Omental fat pad (tissue), 3 donors: ENCODE measurements at regions not wholly inside any gene's neighbourhood (a gene's known extent, or its start where the extent isn't known, plus 50 kb on each side); places are given as distances from the start of the nearest gene placed in this dataset.

Experiments
- ATAC-seq: fragments of 150-250 bp; one replicate; pipeline ENCODE4 v1.9.1; 2016; ENCODE audit warnings: mild to moderate bottlenecking, moderate library complexity; ENCODE audit not compliant: low FRiP score
- DNase-seq: peaks from one replicate; pipeline ENCODE4 v3.0.0-alpha.2; 2019; ENCODE audit warnings: low spot score
- CTCF ChIP-seq, 3 donors: fragments of 450-650 bp; IDR thresholded peaks; one replicate each; pipeline ENCODE4 v1.5.1; 2016 to 2017; ENCODE audit warnings: antibody characterized with exemption in 3 of 3, mild to moderate bottlenecking in 3 of 3, moderate library complexity in 2 of 3

DNA sequence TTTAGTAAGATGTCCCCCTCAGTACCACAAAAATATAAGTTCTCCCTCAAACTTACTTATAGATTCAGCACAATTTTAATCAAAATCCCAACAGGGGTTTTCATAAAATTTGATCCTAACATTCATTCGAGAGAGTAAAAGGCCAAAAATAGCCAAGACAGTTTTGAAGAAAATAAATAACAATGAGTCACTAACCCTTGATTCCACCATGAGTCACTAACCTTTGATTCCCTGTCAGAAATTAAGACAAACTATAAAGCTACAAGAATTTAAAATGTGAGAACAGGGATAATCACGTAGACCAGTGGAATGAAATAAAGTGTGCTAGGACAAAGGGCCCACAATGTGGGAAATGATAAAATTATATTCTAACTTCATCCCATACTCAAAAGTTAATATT is 320.3 kb downstream of the SUCLA2 start:
- DNase-seq: no peak

DNA sequence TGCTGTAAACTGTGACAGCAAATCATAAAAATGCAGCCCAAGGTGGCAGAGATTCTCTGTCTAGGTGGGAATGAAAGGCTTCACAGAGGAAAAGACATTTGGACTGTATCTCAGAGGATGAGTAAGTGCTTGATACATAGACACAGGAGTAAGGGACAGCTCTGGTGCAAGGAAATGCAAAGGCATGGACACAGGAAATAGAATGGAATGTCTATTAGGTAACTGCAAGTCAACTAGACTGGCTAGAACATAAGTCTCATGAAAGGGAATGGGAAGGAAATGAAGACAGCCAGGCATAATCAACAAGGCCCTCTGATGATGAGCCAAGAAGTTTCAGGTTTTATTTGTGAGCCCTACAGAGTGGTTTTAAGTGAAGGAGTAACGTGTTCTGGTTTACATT is 321.7 kb downstream of the SUCLA2 start:
- ATAC-seq: peak; percentile 61
- TF ChIP-seq CTCF (IDR thresholded peaks at IDR 0.05): no peak
- DNase-seq: no peak

More for the DNA sequence above, 320.3 kb downstream of the SUCLA2 start:
- TF ChIP-seq CTCF (IDR thresholded peaks at IDR 0.05): no peak
- ATAC-seq: peak; percentile 69

- DNase-seq (no peak), ATAC-seq (no peak)
- no peak for TF ChIP-seq CTCF (IDR thresholded peaks at IDR 0.05)
Measured at GRCh38 chr13:47678201-47678968, 322.7 kb downstream of the SUCLA2 start.

DNA sequence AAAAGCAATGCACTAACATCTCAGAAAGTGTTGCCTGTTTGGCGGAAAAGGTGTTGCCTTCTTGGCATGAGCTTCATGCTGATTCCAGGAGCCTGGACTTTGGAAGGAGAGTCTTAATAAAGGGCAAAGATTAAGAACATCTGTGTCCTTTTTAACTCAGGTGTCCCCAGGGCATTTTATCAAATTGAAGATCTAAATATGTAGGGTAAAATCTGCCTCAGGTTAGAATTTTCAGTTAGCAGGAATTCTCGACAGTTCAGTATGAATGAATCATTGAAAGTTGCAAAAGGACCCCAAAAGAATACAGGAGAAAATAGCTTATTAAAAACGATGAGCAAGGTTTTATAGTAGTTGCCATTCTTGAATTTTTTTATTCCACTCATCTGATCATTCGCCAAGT is 325.2 kb downstream of the SUCLA2 start:
- TF ChIP-seq CTCF (IDR thresholded peaks at IDR 0.05): no peak
- DNase-seq: no peak
- ATAC-seq: no peak

GRCh38 chr13:47673009-47673850 is 327.8 kb downstream of the SUCLA2 start:
- no peak for DNase-seq
- TF ChIP-seq CTCF (IDR thresholded peaks at IDR 0.05): no peak
- ATAC-seq: peak; percentile 95

DNA sequence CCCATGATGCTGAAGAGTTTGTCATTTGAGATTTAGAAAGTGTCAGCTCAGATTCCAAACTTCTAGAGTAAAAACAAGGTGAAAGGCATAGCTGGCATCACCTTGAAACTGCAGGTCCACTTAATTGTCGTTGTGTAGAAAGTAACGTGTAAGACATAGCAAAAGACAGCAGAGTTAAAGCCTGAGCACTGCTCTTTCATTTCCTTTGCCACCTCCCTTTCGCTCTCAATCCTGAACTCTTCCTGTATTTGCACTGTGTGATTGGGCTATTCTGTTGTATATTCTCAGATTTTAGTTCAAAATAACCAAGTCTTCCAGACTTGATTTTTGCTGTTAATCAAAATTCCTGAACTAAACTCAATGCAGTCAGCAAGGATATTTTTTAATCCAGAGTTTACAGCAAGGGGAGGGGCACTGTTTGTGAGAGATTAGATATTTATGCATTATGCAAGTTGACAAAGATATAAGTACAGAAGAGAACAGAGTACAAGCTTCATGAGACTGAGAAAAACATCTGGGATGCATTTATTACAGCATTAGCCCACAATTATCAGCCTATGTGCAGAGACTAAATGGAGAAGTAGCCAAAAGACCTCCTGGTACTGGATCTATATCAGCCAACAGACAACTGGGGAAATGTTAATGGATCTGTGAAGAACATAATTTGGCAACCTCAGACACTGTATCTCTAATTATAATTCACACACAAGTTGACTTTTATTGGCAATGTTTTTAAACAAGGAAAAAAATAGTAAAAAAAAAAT is 328.6 kb downstream of the SUCLA2 start:
- TF ChIP-seq CTCF (IDR thresholded peaks at IDR 0.05): no peak
- DNase-seq (no peak), ATAC-seq (peak; percentile 16)
